IMR-90 (cell line): ENCODE measurements at regions not wholly inside any gene's neighbourhood (a gene's known extent, or its start where the extent isn't known, plus 50 kb on each side); places are given as distances from the start of the nearest gene placed in this dataset.
A peak's percentile ranks its signal among the peaks of the same experiment; 100 is the strongest.

Source experiments
- ATAC-seq: fragments of 200-7000 bp; cut with Tn5 transposase; 2 replicates; pipeline ENCODE4 v1.9.1; 2020; ENCODE audit warnings: low read depth, mild to moderate bottlenecking, moderate library complexity
- BruUV-seq: library from RNA; stranded (reverse); fragments of 400-500 nt; replicated peaks from 2 replicates; lab custom pipeline; 2021; lab: Mats Ljungman, UMichigan
- CTCF ChIA-PET: fragments of 300-600 bp; formaldehyde crosslinking; extraction: SDS; loops from one replicate; lab custom pipeline; 2021; ENCODE audit warnings: antibody characterized with exemption; lab: Yijun Ruan, JAX
- POLR2A ChIA-PET: fragments of 300-600 bp; sonication (Branson Sonifier 250); formaldehyde crosslinking; loops from one replicate; lab custom pipeline; 2022; ENCODE audit warnings: antibody characterized with exemption; ENCODE audit not compliant: unreplicated experiment; lab: Charles Lee
- DNase-seq: peaks from one replicate; pipeline ENCODE4 v3.0.0; 2013
- H2AFZ ChIP-seq: replicated peaks from 2 replicates; pipeline ENCODE3; 2013; ENCODE audit warnings: low read length, mild to moderate bottlenecking; ENCODE audit not compliant: poor library complexity
- H2AK5ac ChIP-seq: 2 replicates; pipeline ENCODE4 v1.6.1; 2013; ENCODE audit warnings: low read depth, low read length, inconsistent platforms
- H2AK9ac ChIP-seq: replicated peaks from 2 replicates; pipeline ENCODE3; 2013; ENCODE audit warnings: mild to moderate bottlenecking, low read depth, low read length, moderate library complexity; ENCODE audit not compliant: poor library complexity
- H2BK120ac ChIP-seq: 2 replicates; pipeline ENCODE4 v1.6.1; 2013; ENCODE audit warnings: low read depth, low read length, inconsistent platforms
- H2BK15ac ChIP-seq: 3 replicates; pipeline ENCODE4 v1.6.1; 2013; ENCODE audit warnings: low read depth, low read length, inconsistent platforms
- H2BK20ac ChIP-seq: 2 replicates; pipeline ENCODE4 v1.6.1; 2013; ENCODE audit warnings: low read depth, mild to moderate bottlenecking, inconsistent platforms, low read length, moderate library complexity
- H2BK5ac ChIP-seq: 2 replicates; pipeline ENCODE4 v1.6.1; 2013; ENCODE audit warnings: mild to moderate bottlenecking, low read depth, low read length, inconsistent platforms; ENCODE audit not compliant: poor library complexity, severe bottlenecking
- H3K14ac ChIP-seq: replicated peaks from 2 replicates; pipeline ENCODE4 v1.6.1; 2013; ENCODE audit warnings: low read depth, low read length, inconsistent platforms
- H3K18ac ChIP-seq: 2 replicates; pipeline ENCODE4 v1.6.1; 2013; ENCODE audit warnings: low read depth, low read length, control low read depth
- H3K23ac ChIP-seq: 2 replicates; pipeline ENCODE4 v1.6.1; 2013; ENCODE audit warnings: low read depth, low read length, inconsistent platforms
- H3K27ac ChIP-seq: 2 replicates; pipeline ENCODE4 v1.5.1; 2013; ENCODE audit warnings: mild to moderate bottlenecking, control low read depth, low read length; ENCODE audit not compliant: insufficient read depth
- H3K27me3 ChIP-seq: 2 replicates; pipeline ENCODE4 v1.6.1; 2013; ENCODE audit warnings: low read length; ENCODE audit not compliant: control insufficient read depth, insufficient read depth
- H3K36me3 ChIP-seq: 2 replicates; pipeline ENCODE4 v1.6.1; 2013; ENCODE audit warnings: low read length, mixed read lengths; ENCODE audit not compliant: control insufficient read depth, insufficient read depth
- H3K4ac ChIP-seq: 2 replicates; pipeline ENCODE4 v1.6.1; 2013; ENCODE audit warnings: low read depth, low read length, inconsistent platforms
- H3K4me1 ChIP-seq: 2 replicates; pipeline ENCODE4 v1.6.1; 2013; ENCODE audit warnings: low read length, mixed read lengths; ENCODE audit not compliant: control insufficient read depth, insufficient read depth
- H3K4me2 ChIP-seq: 2 replicates; pipeline ENCODE4 v1.6.1; 2013; ENCODE audit warnings: low read depth, mild to moderate bottlenecking, control low read depth, low read length, moderate library complexity
- H3K4me3 ChIP-seq: 2 replicates; pipeline ENCODE4 v1.5.1; 2013; ENCODE audit warnings: low read depth, mild to moderate bottlenecking, control low read depth, low read length, moderate library complexity; ENCODE audit not compliant: insufficient read depth
- H3K56ac ChIP-seq: 2 replicates; pipeline ENCODE4 v1.6.1; 2013; ENCODE audit warnings: low read length, inconsistent platforms; ENCODE audit not compliant: insufficient read depth; ENCODE audit errors: extremely low read depth
- H3K79me1 ChIP-seq, 2 experiments: 2 replicates each; pipeline ENCODE4 v1.6.1; 2013; ENCODE audit warnings: low read length in 2 of 2, inconsistent platforms in 1 of 2, low read depth in 1 of 2
- H3K9ac ChIP-seq: 2 replicates; pipeline ENCODE4 v1.6.1; 2013; ENCODE audit warnings: low read depth, low read length, control low read depth
- H3K9me1 ChIP-seq: 2 replicates; pipeline ENCODE4 v1.6.1; 2013; ENCODE audit warnings: low read length, inconsistent platforms; ENCODE audit not compliant: insufficient read depth
- H3K9me3 ChIP-seq: 2 replicates; pipeline ENCODE4 v1.6.1; 2013; ENCODE audit warnings: low read length; ENCODE audit not compliant: control insufficient read depth, insufficient read depth
- H4K20me1 ChIP-seq: 2 replicates; pipeline ENCODE4 v1.6.1; 2013; ENCODE audit warnings: low read length, inconsistent platforms; ENCODE audit not compliant: insufficient read depth
- H4K5ac ChIP-seq: 2 replicates; pipeline ENCODE4 v1.6.1; 2013; ENCODE audit warnings: mild to moderate bottlenecking, low read depth, low read length, control low read depth
- H4K8ac ChIP-seq, 2 experiments: 2 replicates each; pipeline ENCODE4 v1.6.1; 2013; ENCODE audit warnings: low read depth in 2 of 2, low read length in 2 of 2, control low read depth in 1 of 2, inconsistent platforms in 1 of 2
- H4K91ac ChIP-seq: 2 replicates; pipeline ENCODE4 v1.6.1; 2013; ENCODE audit warnings: low read depth, low read length, inconsistent platforms; ENCODE audit not compliant: insufficient read depth
- BHLHE40 ChIP-seq: fragments of 150-350 bp; IDR thresholded peaks from 2 replicates; pipeline ENCODE4 v1.6.1; 2016; ENCODE audit warnings: mild to moderate bottlenecking, low read depth, low read length
- CEBPB ChIP-seq: IDR thresholded peaks from 2 replicates; pipeline ENCODE4 v1.6.1; 2012; ENCODE audit warnings: low read depth, low read length, improper control_type of control experiment
- CHD1 ChIP-seq: IDR thresholded peaks from 2 replicates; pipeline ENCODE4 v1.6.1; 2012; ENCODE audit warnings: low read depth, low read length, improper control_type of control experiment
- CTCF ChIP-seq: conservative IDR thresholded peaks from 2 replicates; pipeline ENCODE4 v1.5.1; 2012; ENCODE audit warnings: mild to moderate bottlenecking, low read depth, low read length, improper control_type of control experiment
- ELK1 ChIP-seq: fragments of 150-350 bp; IDR thresholded peaks from 2 replicates; pipeline ENCODE4 v1.6.1; 2016; ENCODE audit warnings: low read depth, mild to moderate bottlenecking, low read length, moderate library complexity, borderline replicate concordance
- FOS ChIP-seq: fragments of 150-350 bp; IDR thresholded peaks from 2 replicates; pipeline ENCODE4 v1.6.1; 2016; ENCODE audit warnings: low read depth, low read length
- MAFK ChIP-seq: IDR thresholded peaks from 2 replicates; pipeline ENCODE4 v1.6.1; 2012; ENCODE audit warnings: low read depth, low read length, improper control_type of control experiment
- MAZ ChIP-seq: IDR thresholded peaks from 2 replicates; pipeline ENCODE4 v1.6.1; 2012; ENCODE audit warnings: low read depth, mild to moderate bottlenecking, low read length, improper control_type of control experiment, moderate library complexity, borderline replicate concordance
- MXI1 ChIP-seq: IDR thresholded peaks from 2 replicates; pipeline ENCODE4 v1.6.1; 2012; ENCODE audit warnings: low read depth, mild to moderate bottlenecking, low read length, moderate library complexity, borderline replicate concordance
- NFE2L2 ChIP-seq: fragments of 150-350 bp; IDR thresholded peaks from 2 replicates; pipeline ENCODE4 v1.6.1; 2016; ENCODE audit warnings: low read depth, mild to moderate bottlenecking, low read length
- POLR2A ChIP-seq: IDR thresholded peaks from 2 replicates; pipeline ENCODE4 v1.6.1; 2012; ENCODE audit warnings: mild to moderate bottlenecking, low read depth, low read length
- RAD21 ChIP-seq: IDR thresholded peaks from 2 replicates; pipeline ENCODE4 v1.6.1; 2012; ENCODE audit warnings: low read length, improper control_type of control experiment
- RCOR1 ChIP-seq: IDR thresholded peaks from 2 replicates; pipeline ENCODE4 v1.6.1; 2012; ENCODE audit warnings: mild to moderate bottlenecking, low read length, improper control_type of control experiment; ENCODE audit not compliant: insufficient replicate concordance
- RFX5 ChIP-seq: IDR thresholded peaks from 2 replicates; pipeline ENCODE4 v1.8.0; 2012; ENCODE audit warnings: low read depth, mild to moderate bottlenecking, low read length, moderate library complexity
- SMC3 ChIP-seq: fragments of 150-350 bp; IDR thresholded peaks from 2 replicates; pipeline ENCODE4 v1.6.1; 2016; ENCODE audit warnings: low read depth, mild to moderate bottlenecking, antibody characterized with exemption, low read length, moderate library complexity
- USF2 ChIP-seq: fragments of 150-350 bp; IDR thresholded peaks from 2 replicates; pipeline ENCODE4 v1.6.1; 2017; ENCODE audit warnings: mild to moderate bottlenecking, antibody characterized with exemption, low read length, low read depth
- WGBS, 2 experiments: methylation state at CpG; one replicate each; pipeline versions ENCODE4 v1.1.5 to v1.1.7; 2013; ENCODE audit warnings: missing lambda C conversion rate in 2 of 2; ENCODE audit not compliant: insufficient read length in 1 of 2; ENCODE audit errors: extremely low coverage in 2 of 2; 5-methylcytosine and 5-hydroxymethylcytosine counted together
- dilution Hi-C: fragments of 300-500 bp; cut with HindIII; formaldehyde crosslinking; loops from one replicate; pipeline ENCODE4 v1.14.3; 2018; ENCODE audit warnings: low sequenced_read_pairs; ENCODE audit not compliant: unreplicated experiment
- in situ Hi-C: fragments of 300-500 bp; cut with MboI; formaldehyde crosslinking; loops from 3 replicates; pipeline ENCODE4 v1.14.3; 2019; ENCODE audit warnings: low sequenced_read_pairs, inconsistent platforms, mixed read lengths
- intact Hi-C: fragments of 100-400 bp; cut with micrococcal nuclease; formaldehyde crosslinking; loops from 2 replicates; pipeline ENCODE4 v1.10.0; 2022

GRCh38 chr18:28684746-28685355 lies 507.9 kb upstream of the CDH2 start:
- no peak for DNase-seq
- intact Hi-C loops, result no loop called here
- Histone ChIP-seq H2BK5ac (no peak overlapping the region), H2AK9ac (no peak overlapping the region), H3K27me3 (no peaks in the 10 kb centered on the region), H3K14ac (no peak overlapping the region), H2BK20ac (no peak overlapping the region), H3K18ac (no peak overlapping the region), H3K4me2 (no peak overlapping the region), H3K23ac (no peak overlapping the region), H3K9me1 (no peaks in the 10 kb centered on the region), H3K36me3 (no peaks in the 10 kb centered on the region), H2BK15ac (no peak overlapping the region), H3K4me1 (no peaks in the 10 kb centered on the region), H3K4ac (no peak overlapping the region), H3K9ac (no peak overlapping the region), H4K91ac (no peak overlapping the region), H4K20me1 (no peaks in the 10 kb centered on the region), H3K56ac (no peak overlapping the region), H3K27ac (no peak overlapping the region), H2AK5ac (no peak overlapping the region), H3K9me3 (no peaks in the 10 kb centered on the region), H3K4me3 (no peak overlapping the region), H2AFZ (no peak overlapping the region), H4K8ac (no peak overlapping the region), H2BK120ac (no peak overlapping the region), H3K79me1 (no peaks in the 10 kb centered on the region), H4K5ac (no peak overlapping the region)
- POLR2A ChIA-PET, result no interaction called here
- in situ Hi-C loops, result no loop called here
- CTCF ChIA-PET, result interaction anchor here (0.5 to 0.6 kb wide), 2 partner anchors 721 to 1079 kb away, joined by 6 to 8 read pairs; no protein-coding TSS in a partner anchor
- TF ChIP-seq CHD1 (no peak), MXI1 (no peak), BHLHE40 (no peak), RCOR1 (no peak), MAZ (no peak), NFE2L2 (no peak), POLR2A (no peak), SMC3 (no peak), RAD21 (no peak), RFX5 (no peak), ELK1 (no peak), CEBPB (no peak), MAFK (no peak), USF2 (no peak), CTCF (no peak), FOS (no peak)
- ATAC-seq, result peak; percentile 24; the same call in 1 of the 2 replicates
- dilution Hi-C loops, result no loop called here
- no TSS peak for BruUV-seq
- no CpG with 5 or more reads among the region's 3 CpGs for WGBS, 2 experiments
